K562 (cell line): ENCODE measurements at regions not wholly inside any gene's neighbourhood (a gene's known extent, or its start where the extent isn't known, plus 50 kb on each side); places are given as distances from the start of the nearest gene placed in this dataset.
"Not testable (repeated sequence)": the region's sequence is repeated elsewhere in the genome, so short reads cannot be mapped to it uniquely, and the experiment has no call there.

Experiments
- ATAC-seq: fragments of 200-7000 bp; cut with Tn5 transposase; 3 replicates; pipeline ENCODE4 v1.9.1; 2020; ENCODE audit warnings: moderate library complexity
- BruUV-seq: library from RNA; stranded (reverse); fragments of 400-500 nt; replicated peaks from 2 replicates; lab custom pipeline; 2021; lab: Mats Ljungman, UMichigan
- CTCF ChIA-PET: fragments of 300-600 bp; formaldehyde crosslinking; extraction: SDS; loops from one replicate; lab custom pipeline; 2021; ENCODE audit warnings: low intra/inter-chr PET ratio; lab: Yijun Ruan, JAX
- POLR2A ChIA-PET: fragments of 300-600, 350-650 bp; sonication (Branson Sonifier 250); formaldehyde crosslinking; extraction: SDS; loops from one replicate; lab custom pipeline; 2021; ENCODE audit warnings: antibody characterized with exemption, inconsistent platforms; lab: Yijun Ruan, JAX
- DNase-seq, 4 experiments: peaks; one replicate each; pipeline versions ENCODE4 v3.0.0 to v3.0.0-alpha.2; 2011 to 2018; ENCODE audit warnings: low spot score in 3 of 4, mixed read lengths in 3 of 4; ENCODE audit errors: extremely low read depth in 1 of 4
- FAIRE-seq: peaks from 2 replicates; lab custom pipeline; 2011; peaks lifted over from hg19 to GRCh38; lab: Jason Lieb, UNC
- H2AFZ ChIP-seq: 2 replicates; pipeline ENCODE4 v1.6.0; 2011; ENCODE audit warnings: low read depth, low read length, control low read depth, inconsistent platforms
- H3K27ac ChIP-seq: fragments of 200-600 bp; 3 replicates; pipeline ENCODE4 v1.8.0; 2011; ENCODE audit warnings: low read depth, mild to moderate bottlenecking, control low read depth, inconsistent platforms, low read length, moderate library complexity, mixed read lengths; ENCODE audit errors: extremely low read depth
- H3K27me3 ChIP-seq, 2 experiments: fragments of 300-600 bp in 1 of 2; 2 replicates in 1 of 2; 3 replicates in 1 of 2; pipeline versions ENCODE4 v1.6.0 to v1.8.0; 2011; ENCODE audit warnings: inconsistent platforms in 2 of 2, low read length in 2 of 2, mild to moderate bottlenecking in 1 of 2, mixed read lengths in 1 of 2, moderate library complexity in 1 of 2; ENCODE audit not compliant: control insufficient read depth in 2 of 2, insufficient read depth in 2 of 2
- H3K36me3 ChIP-seq: fragments of 300-600 bp; 3 replicates; pipeline ENCODE4 v1.8.0; 2011; ENCODE audit warnings: mild to moderate bottlenecking, low read length, inconsistent platforms; ENCODE audit not compliant: control insufficient read depth, insufficient read depth
- H3K4me1 ChIP-seq, 2 experiments: fragments of 200-600 bp in 1 of 2; replicated peaks in 1 of 2; 2 replicates in 1 of 2; 3 replicates in 1 of 2; pipeline versions ENCODE4 v1.5.1 to v1.8.0; 2011; ENCODE audit warnings: inconsistent platforms in 2 of 2, low read length in 2 of 2, mild to moderate bottlenecking in 1 of 2, mixed read lengths in 1 of 2, moderate library complexity in 1 of 2; ENCODE audit not compliant: control insufficient read depth in 2 of 2, insufficient read depth in 2 of 2
- H3K4me2 ChIP-seq: 2 replicates; pipeline ENCODE4 v1.6.1; 2011; ENCODE audit warnings: low read length, control low read depth, inconsistent platforms, mixed read lengths; ENCODE audit not compliant: insufficient read depth
- H3K4me3 ChIP-seq: fragments of 200-600 bp; sonication (generic), shearing (Covaris generic); 2 replicates; pipeline ENCODE4 v1.5.1; 2016; ENCODE audit warnings: control low read depth, inconsistent platforms
- H3K79me2 ChIP-seq: fragments of 200-600 bp; 3 replicates; pipeline ENCODE4 v1.8.0; 2011; ENCODE audit warnings: low read length, inconsistent platforms; ENCODE audit not compliant: control insufficient read depth, insufficient read depth
- H3K9ac ChIP-seq, 2 experiments: 2 replicates each; pipeline versions ENCODE4 v1.6.0 to v1.6.1; 2011; ENCODE audit warnings: low read depth in 2 of 2, low read length in 2 of 2, control low read depth in 1 of 2, inconsistent platforms in 1 of 2, mild to moderate bottlenecking in 1 of 2, mixed read lengths in 1 of 2; ENCODE audit not compliant: insufficient read depth in 1 of 2
- H3K9me1 ChIP-seq: one replicate; pipeline ENCODE4 v1.6.0; 2011; ENCODE audit warnings: inconsistent platforms, mild to moderate bottlenecking, low read length, moderate library complexity; ENCODE audit not compliant: control insufficient read depth, insufficient read depth
- H3K9me3 ChIP-seq: replicated peaks from 2 replicates; pipeline ENCODE4 v1.5.1; 2011; ENCODE audit warnings: low read depth, low read length, inconsistent platforms; ENCODE audit not compliant: control insufficient read depth, insufficient read depth
- H4K20me1 ChIP-seq: replicated peaks from 2 replicates; pipeline ENCODE4 v1.6.1; 2011; ENCODE audit warnings: low read length, inconsistent platforms, mixed read lengths; ENCODE audit not compliant: control insufficient read depth, insufficient read depth
- VEZF1 ChIP-seq: fragments of 200-800 bp; sonication (Bioruptor generic); IDR thresholded peaks from 2 replicates; pipeline ENCODE4 v1.6.1; 2017; ENCODE audit warnings: missing genetic modification characterization, missing compliant biosample characterization
- ZNF316 ChIP-seq: fragments of 450-650 bp; IDR thresholded peaks from 2 replicates; pipeline ENCODE4 v1.6.1; 2016
- WGBS: fragments of 100-300 bp; shearing (Covaris generic); methylation state at CpG from one replicate; pipeline ENCODE4 v1.1.6; 2016; ENCODE audit warnings: low coverage, mixed read lengths; ENCODE audit not compliant: insufficient coverage; ENCODE audit errors: missing lambda C conversion rate; 5-methylcytosine and 5-hydroxymethylcytosine counted together
- in situ Hi-C: fragments of 300-500 bp; cut with MboI; formaldehyde crosslinking; loops from 4 replicates; pipeline ENCODE4 v1.15.0; 2018; ENCODE audit warnings: inconsistent platforms, mixed read lengths
- intact Hi-C: fragments of 100-400 bp; cut with micrococcal nuclease; formaldehyde crosslinking; loops from 2 replicates; pipeline ENCODE4 v1.14.2; 2022

- peak; percentile 44 for ATAC-seq
- intact Hi-C loops, H3K4me1 ChIP-seq: not testable (repeated sequence)
- TF ChIP-seq ZNF316: 0 out of 2 replicates have a peak, but pooled peaks have one; percentile 7
- TF ChIP-seq, all 486 proteins: peak for 1; not testable (repeated sequence) for 485
- WGBS: 16% methylated on average over 13 of the region's 16 CpGs
- FAIRE-seq, DNase-seq, H3K36me3 ChIP-seq, H4K20me1 ChIP-seq, H3K27me3 ChIP-seq, H3K4me2 ChIP-seq, H3K4me3 ChIP-seq, H2AFZ ChIP-seq, H3K9me1 ChIP-seq, in situ Hi-C loops, H3K27ac ChIP-seq, H3K9me3 ChIP-seq, BruUV-seq, POLR2A ChIA-PET, H3K79me2 ChIP-seq, CTCF ChIA-PET, H3K9ac ChIP-seq: not testable (repeated sequence)
These were observed 205.6 kb downstream of the HIBADH start for GRCh38 chr7:27457120-27457519.

- intact Hi-C loops: not testable (repeated sequence)
These were observed 204.8 kb downstream of the HIBADH start for GRCh38 chr7:27457603-27458565.

More at GRCh38 chr7:27457603-27458565, 204.8 kb downstream of the HIBADH start:
- FAIRE-seq, H3K9ac ChIP-seq, H3K36me3 ChIP-seq, H3K9me1 ChIP-seq, in situ Hi-C loops, H2AFZ ChIP-seq, POLR2A ChIA-PET, CTCF ChIA-PET, H3K4me3 ChIP-seq, H3K27me3 ChIP-seq, H3K9me3 ChIP-seq, H3K27ac ChIP-seq, BruUV-seq, H3K4me2 ChIP-seq, H4K20me1 ChIP-seq, H3K79me2 ChIP-seq, H3K4me1 ChIP-seq, DNase-seq: not testable (repeated sequence)
- peak; percentile 59 for ATAC-seq
- 45% methylated on average over 18 of the region's 35 CpGs for WGBS
- peak; percentile 29; the same call in 1 of the 2 replicates for TF ChIP-seq VEZF1 (CRISPR knock-in tag)
